Stimulated activated CD8-positive, alpha-beta memory T cell treated with anti-CD3 and anti-CD28 coated beads, Interleukin-15, amount 100 ng/mL, for 24 hours (primary cell): ENCODE measurements at regions not wholly inside any gene's neighbourhood (a gene's known extent, or its start where the extent isn't known, plus 50 kb on each side); places are given as distances from the start of the nearest gene placed in this dataset.
"Not testable (repeated sequence)": the region's sequence is repeated elsewhere in the genome, so short reads cannot be mapped to it uniquely, and the experiment has no call there.

ENCODE experiments used
- DNase-seq: peaks from one replicate; pipeline ENCODE4 v3.0.0-alpha.2; 2020; ENCODE audit warnings: low read depth

DNA sequence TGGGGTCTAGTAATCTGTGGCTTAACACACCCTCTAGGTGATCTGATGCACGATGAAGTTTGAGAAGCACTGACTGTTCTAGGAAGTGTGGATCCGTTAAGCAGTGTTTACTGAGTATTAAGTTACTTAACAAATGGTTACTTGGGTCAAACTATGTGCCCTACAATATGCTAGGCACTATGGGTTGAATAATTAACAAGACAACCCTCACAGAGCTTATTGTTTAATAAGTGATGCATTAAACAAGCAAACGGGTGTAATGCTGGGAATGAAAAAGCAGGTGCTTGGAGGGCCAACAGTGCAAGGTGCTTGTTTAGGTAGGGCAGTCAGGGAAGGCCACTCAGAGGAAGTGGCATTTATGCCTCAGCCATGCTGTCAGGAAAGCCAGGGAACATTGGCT, 378.0 kb upstream of the PODXL start:
- DNase-seq: no peak

DNA sequence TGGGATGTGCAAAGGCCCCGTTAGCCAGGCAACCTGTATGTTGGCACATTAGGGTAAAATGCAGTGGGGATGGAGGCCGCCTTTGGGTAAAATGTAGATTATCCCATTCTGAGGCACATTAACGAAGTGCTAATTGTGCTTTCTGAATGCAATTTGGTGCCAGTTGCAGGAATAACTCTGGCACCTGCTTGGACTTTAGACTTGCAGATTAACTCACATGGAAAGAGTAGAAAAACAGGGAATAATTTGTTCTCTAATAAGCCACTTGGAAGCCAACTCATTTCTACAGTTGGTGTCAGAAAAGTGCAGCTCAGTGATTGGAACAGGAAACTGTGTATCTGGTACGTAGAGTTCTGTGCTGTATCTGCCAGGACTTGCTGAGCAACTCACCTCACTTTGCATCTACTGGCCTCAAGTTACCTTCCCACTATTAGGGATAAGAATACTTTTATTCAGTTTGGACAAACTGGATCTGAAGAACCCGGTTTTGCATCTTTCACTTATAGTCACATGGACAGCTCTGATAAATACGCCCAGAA, 377.4 kb upstream of the PODXL start:
- DNase-seq: no peak

DNA sequence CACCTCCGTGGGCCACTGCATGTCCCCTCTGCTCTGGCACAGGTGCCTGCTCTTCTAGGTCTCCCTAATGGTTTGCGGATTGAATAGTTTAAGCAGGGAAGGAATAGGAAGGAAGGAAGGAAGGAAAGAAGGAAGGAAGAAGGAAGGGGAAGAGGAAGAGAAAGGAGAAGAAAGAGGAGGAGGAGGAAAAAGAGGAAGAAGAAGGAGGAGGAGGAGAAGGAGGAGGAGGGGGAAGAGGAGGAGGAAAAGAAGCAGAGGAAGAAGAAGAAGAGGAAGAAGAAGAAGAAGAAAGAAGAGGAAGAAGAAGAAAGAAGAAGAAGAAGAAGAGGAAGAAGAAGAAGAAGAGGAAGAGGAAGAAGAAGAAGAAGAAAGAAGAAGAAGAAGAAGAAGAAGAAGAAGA, 376.8 kb upstream of the PODXL start:
- not testable (repeated sequence) for DNase-seq

DNA sequence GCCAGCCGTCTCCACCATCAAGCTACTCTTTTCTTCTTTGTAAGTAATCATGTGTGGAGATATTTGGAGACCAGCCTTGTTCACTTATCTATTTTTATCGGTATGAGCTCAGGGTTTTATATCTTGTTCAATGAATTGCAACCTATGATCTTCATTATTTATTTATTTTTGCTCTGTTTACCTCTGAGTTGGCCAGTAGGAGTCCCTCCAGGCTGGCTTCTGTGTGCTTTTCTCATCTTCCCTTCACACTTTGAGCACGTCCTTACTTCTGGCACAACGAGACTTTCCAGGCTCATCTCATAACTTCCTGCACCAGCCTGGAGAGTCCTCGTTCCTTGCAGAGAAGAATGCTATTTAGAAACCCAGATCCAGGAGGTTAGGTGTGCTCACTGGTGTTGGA, 375.8 kb upstream of the PODXL start:
- DNase-seq: no peak

DNA sequence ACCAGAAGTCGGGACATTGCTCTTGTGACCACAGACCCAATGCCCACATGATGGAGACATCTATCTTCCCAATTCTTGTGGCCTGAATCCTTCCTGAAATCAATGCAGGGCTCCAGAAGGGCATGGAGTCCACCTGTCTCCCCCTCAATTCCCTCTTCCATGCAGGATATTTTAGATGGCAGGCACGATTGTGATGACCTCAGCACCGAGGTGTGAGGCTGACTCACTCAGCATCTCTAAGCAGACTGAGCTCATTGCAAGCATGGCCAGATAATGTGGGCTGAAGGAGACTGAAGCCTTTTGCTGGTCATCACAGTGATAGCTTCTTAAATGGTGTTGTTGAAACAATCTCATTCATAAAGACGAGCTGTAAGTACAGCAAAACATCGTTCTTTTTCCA, 374.9 kb upstream of the PODXL start:
- no peak for DNase-seq

DNA sequence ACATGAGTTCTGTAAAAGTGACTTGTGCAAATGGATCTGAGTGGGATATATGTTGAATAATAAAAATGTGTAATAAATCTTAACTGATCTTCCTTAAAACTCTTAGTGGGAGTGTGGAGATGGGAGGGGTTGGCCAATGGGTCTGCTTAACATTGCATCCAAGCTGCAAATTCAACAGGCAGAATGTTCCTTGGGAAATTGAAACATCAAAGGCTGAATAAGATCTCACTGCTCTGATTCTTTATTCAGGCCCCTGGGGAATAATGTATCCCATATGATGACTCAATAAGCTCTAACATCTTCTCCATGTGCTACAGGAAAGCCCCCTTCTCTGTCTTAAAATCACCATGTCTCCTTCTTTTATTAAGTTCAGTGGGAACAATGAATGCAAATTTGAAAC, 373.2 kb upstream of the PODXL start:
- no peak for DNase-seq

DNA sequence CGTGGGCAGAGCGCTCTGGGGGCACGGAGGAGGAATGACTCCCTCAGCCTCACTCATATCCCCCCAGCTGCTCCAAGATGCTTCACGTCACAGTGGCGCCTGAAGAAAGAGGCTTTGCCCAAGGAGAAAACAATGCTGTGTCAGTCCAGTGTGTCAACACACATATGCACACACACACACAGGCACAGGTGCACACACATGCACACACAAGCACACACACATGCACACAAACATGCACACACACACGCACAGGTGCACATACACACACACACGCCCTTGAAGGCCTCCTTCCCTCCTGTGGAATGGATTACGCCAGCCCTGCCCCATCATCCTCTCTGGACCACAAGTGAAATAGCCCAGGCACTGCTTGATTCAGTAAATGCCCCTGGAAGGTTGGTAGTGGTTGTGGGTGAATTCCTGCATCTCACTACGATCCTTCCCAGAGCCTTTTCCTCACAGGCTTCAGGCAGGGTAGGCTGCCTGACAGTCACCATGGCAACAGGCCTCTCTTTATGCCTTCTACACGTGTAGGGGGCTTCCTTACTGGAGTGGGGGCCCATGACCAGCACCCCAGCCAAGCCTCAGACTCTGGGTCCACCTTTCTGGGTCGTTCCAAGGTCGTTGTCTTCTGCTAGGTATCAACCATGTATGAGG, 371.5 kb upstream of the PODXL start:
- DNase-seq: no peak

DNA sequence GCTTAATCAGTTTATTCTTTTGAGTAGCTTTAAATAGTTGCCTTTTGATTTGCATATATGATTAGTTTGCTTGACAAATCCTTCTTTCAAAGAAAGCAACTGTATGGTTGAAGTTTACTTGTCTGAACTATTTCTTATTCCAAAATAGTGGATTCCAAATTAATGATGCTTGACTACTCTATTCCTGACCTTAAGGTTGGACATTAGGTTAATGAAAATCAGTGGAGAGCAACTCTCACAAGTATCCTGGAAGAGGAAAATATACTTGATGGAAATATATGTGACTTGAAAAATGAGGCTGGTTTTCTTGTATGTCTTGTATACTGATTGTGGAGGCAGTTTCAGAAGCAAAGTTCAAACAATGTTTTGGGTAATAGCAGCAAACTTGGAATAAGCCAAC, 369.2 kb upstream of the PODXL start:
- DNase-seq: no peak

DNA sequence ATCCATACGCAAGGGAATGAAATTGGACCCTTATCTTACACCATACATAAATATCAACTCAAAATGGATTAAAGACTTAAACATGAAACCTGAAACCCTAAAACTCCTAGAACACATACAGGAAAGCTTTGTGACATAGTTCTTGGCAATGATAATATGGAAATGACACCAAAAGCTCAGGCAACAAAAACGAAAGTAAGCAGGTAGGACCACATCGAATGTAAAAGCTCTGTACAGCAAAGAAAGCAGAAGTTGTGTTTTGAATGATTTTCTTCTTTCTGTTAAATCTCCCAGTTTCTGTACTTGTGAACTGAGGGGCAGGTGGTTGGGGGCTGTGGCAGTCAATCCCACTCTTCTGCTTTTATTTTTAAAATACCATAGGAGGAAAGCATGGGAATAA, 368.4 kb upstream of the PODXL start:
- no peak for DNase-seq

DNA sequence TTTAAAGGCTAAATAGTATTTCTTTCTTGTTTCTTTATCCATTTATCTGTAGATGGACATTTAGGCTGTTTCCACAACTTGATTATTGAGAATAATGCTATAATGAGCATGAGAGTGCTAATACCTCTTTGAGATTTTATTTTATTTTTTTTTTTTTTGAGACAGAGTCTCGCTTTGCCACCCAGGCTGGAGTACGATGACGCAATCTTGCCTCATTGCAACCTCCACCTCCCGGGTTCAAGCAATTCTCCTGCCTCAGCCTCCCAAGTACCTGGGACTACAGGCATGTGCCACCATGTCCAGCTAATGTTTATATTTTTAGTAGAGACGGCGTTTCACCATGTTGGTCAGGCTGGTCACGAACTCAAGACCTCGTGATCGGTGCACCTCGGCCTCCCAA, 366.5 kb upstream of the PODXL start:
- DNase-seq: not testable (repeated sequence)

DNA sequence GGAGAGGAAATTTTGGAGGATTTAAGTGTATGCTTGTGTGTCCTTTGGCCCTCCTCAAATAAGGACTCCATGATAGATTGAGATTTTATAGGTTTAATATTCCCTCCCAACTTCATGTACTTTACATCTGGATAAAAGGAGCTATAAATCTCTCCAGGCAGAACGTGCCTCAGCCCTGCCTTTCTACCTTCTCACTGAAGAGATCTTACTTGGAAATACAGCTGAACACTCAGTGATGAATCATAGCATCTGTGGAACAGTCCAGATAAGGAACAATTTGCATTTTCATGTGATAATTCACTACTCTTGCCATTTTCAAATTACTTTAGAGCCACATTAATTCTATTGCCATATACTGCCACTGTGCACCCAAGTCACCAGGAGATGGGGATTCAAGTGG, 364.6 kb upstream of the PODXL start:
- DNase-seq: no peak

DNA sequence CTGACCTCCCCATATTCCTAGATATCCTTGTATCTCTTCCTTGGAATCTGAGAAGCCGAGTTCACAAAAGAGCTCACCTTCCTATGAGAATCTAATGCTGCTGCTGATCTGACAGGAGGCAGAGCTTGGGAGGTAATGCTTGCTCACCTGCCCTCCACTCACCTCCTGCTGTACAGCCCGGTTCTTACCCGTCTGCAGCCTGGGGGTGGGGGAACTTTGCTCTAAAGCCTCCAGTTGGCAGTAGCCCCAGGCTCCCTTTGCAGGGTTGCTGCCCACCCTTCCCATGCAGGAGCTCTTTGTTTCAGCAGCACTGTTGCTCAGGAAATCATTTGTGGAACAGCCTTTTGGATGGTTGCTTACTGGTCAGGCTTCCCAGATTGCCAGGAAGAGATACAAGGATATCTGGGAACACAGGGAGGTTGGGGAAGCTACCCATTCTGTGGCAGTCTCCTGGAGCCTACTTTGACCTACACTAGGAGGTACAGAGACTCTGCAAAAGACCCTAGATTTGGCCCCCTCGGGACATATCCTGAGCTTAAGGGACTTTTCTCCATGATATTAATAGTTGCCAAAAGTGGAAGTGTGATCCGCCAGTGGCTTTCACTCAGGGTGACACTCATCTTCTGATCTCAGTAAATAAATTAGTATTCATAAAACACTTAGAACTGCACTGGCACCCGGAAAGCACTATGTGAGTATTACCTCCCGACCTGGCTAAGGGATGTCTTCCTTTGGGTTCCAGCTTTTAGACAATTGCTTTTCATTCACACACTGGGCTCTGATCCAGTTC, 363.7 kb upstream of the PODXL start:
- no peak for DNase-seq

DNA sequence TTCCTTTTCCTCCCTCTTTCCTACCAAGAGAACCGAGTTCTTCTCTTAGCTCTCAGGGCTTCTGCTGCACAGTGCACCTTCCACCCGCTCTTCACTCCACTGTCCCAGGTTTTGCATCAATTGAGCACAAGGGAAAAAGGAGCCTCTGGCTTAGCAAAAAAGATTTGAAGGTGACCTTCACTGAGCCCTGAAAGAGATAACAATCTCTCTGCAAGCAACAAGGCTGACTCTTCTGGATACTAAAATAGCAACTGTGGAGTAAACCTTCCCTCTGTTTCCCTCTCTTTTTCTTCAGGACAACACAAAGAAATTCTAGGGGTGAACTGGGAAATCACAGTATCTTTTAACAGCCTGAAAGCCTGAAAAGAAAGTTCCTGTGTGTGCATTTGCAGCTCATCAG, 354.7 kb upstream of the PODXL start:
- DNase-seq: no peak

DNA sequence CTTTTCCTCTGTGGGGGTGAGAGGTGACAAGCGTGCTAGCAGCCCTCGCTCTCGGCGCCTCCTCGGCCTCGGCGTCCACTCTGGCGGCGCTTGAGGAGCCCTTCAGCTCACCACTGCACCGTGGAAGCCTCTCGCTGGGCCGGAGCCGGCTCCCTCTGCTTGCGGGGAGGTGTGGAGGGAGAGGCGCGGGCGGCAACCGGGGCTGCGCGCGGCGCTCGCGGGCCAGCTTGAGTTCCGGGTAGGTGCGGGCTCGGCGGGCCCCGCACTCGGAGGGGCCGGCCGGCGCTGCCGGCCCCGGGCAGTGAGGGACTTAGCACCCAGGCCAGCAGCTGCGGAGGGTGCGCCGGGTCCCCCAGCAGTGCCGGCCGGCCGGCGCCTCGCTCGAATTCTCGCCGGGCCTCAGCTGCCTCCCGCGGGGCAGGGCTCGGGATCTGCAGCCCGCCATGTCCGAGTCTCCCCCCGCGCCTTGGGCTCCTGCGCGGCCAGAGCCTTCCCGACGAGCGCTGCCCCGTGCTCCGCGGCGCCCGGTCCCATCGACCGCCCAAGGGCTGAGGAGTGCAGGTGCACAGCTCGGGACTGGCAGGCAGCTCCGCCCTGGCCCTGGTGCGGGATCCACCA, 352.8 kb upstream of the PODXL start:
- no peak for DNase-seq

DNA sequence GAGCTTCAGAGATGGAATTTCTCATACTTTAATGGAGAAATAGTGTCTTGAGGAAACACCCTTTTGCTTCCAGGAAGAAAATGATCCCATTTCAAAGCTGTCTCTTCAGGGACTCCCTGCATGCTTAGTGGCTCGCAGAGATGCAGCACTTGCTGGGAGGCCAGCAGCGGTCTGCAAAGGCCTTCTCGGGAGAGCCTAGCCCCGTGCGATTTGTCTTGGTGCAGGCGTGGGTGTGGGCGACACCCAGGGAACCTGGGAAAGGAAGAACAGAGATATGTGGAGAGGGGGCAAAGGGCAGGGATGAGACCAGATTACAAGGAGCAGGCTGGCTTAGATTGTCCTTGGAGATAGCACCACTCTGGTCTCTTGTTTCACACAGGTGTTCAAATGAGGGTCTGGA, 352.3 kb upstream of the PODXL start:
- DNase-seq: no peak

DNA sequence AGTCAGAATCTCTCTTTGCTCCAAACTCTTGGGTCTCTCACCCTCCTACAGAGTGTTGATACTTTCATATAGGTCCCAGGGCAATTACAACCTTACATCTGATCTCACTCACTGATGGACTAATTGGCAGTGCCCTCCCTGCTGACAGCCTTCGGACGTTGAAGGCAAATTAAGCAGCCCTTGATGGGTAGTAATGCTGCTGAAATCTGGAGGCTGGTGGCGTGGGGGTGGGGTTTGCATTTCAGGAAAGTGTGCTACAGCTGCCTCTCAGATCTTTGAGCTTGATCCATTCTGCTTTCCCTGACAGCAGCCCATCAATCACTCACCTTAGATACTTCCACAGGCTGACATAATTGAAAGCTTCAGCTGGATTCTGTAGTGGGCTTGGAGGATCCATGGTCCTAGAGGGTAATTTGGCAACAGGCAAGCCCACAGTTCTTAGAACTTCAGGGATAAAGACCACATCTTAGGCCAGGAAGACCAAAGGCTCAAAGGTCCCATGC, 349.1 kb upstream of the PODXL start:
- DNase-seq: no peak

DNA sequence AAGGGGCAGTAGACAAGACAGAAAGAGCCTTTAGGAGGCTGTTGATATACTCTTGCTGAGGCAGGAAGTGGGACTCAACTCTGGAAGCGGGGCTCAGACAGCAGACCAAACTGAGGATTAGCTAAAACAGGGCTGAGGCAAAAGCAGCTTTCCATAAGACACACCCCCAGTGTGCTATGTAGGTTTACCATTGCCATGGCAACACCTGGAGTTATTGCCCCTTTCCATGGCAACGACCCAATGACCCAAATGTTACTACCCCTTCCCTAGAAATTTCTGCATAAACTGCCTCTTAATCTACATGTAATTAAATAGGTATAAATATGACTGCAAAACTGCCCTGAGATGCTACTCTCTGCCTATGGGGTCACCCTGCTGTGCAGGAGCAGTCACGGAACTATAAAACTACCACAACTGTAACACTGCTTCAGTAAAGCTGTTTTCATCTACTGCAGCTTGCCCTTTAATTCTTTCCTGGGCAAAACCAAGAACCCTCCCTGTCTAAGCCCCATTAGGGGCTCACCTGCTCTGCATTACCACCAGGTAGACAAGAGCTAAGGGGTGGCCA, 348.4 kb upstream of the PODXL start:
- no peak for DNase-seq

DNA sequence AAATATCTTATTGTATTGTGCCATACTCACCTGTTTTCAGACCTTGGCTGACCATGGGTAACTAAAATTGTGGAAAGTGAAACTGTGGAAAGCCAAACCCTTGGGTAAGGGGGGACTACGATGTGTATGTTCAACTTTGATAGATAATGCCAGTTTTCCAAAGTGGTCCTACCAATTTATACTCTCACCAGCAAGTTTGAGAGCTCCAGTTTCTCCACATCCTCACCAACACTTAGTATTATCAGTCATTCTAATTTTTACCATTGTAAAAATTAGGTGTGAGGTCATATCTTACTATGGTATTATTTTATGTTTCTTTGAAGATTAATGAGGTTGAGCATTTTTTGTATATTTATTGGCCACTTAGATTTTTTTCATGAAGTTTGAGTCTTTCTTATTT, 346.9 kb upstream of the PODXL start:
- no peak for DNase-seq

DNA sequence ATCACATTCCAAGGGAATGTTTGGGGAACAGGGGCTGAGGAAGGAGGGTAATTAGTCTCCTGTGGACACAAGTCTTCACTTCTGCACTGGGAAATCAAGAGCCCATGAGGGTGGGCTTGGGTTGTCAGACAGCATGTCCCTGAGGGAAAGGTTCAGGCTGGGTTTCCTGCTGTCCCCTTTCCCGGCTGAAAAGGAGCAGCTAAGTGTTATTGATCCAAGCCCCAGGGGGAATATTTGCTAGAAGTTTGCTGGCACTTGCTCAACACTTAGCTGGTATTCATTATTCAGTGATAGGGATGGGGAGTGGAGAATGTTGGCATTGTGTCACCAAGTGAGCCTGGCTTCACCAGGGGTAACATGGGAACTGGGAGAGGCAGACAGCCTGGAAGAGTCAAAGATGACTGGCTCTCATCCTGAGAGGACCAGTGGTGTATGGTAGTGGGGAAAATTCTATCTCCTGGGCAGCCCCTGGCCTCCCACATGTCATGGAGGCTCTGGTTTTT, 344.4 kb upstream of the PODXL start:
- no peak for DNase-seq

DNA sequence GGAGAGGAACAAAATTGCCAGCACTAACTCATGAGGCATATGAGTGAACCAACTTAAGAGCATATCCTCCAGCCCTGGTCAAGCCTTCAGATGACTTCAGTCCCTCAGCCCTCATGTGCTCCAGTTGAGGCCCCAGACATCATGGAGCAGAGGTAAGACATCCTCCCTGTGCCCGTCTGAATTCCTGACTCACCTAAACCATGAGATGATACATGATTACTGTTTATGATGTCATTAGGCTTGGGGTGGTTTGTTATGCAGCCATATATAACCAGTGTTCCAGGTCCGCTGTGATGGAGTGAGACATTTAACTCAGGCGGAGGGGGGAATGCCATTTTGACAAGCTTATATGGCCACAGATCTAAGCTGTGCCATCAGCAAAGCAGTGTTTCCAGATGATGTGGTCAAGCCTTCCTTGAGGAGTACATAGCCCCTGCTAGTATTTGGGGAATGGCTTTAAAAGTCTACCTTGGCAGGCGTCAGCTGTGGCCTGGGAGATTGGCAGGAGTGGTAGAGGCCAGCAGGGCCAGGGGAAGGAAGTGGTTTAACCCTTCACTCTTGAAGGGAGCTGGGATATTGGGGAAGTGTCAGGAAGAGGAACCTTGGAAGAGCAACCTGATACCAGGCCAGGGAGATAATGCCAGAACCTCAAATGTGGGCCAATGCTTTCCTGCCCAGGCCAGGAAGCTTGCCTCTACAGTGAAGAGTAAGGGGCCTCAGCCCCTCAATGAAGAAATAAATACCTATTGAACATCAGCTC, 343.0 kb upstream of the PODXL start:
- DNase-seq: no peak

DNA sequence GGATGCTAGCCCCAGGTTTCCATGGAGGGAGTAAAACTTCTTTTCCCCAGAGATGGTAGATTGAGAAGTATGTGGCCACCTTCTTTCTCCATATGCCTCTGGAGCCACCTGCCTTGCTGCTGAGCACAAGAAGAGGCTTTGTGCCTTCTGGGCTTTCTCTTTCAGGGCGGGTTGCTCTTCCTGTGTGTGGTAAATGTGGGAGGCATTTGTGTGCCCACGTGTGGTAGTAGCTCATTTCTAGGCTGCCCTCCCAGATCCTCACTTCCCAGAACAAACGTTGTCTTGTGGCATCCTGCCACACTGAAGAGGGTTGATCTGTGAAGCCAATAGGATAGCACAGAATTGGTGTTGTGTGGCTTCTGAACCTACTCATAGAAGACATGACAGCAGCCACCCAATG, 342.0 kb upstream of the PODXL start:
- DNase-seq: no peak

DNA sequence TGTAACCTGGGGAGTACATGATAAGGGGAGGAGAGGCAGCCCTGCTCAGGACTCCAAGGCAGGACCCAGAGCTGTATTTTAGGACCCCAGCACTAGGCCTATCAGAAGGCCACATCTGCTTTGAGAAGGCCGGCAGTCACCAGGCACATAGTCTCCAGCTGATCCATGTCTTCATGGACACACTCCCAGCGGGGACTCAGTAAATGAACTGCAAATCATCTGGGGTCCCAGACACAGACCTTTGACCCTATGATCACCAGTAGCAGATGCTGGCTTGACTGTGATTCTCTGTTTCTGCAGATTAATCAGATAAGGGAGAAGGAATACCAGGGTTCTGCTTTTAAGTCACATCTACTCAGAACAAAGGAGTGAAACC, 341.4 kb upstream of the PODXL start:
- no peak for DNase-seq
